AG09319 (cell line): ENCODE measurements at regions not wholly inside any gene's neighbourhood (a gene's known extent, or its start where the extent isn't known, plus 50 kb on each side); places are given as distances from the start of the nearest gene placed in this dataset.

Source experiments
- DNase-seq: peaks from one replicate; pipeline ENCODE4 v3.0.0-alpha.2; 2010; ENCODE audit warnings: low read depth; ENCODE audit errors: extremely low read depth
- TF ChIP-seq, protein P1 (sequence below): IDR thresholded peaks from 2 replicates; pipeline ENCODE4 v1.5.1; 2011; ENCODE audit warnings: low read depth, mild to moderate bottlenecking, inconsistent platforms, low read length, moderate library complexity

DNA sequence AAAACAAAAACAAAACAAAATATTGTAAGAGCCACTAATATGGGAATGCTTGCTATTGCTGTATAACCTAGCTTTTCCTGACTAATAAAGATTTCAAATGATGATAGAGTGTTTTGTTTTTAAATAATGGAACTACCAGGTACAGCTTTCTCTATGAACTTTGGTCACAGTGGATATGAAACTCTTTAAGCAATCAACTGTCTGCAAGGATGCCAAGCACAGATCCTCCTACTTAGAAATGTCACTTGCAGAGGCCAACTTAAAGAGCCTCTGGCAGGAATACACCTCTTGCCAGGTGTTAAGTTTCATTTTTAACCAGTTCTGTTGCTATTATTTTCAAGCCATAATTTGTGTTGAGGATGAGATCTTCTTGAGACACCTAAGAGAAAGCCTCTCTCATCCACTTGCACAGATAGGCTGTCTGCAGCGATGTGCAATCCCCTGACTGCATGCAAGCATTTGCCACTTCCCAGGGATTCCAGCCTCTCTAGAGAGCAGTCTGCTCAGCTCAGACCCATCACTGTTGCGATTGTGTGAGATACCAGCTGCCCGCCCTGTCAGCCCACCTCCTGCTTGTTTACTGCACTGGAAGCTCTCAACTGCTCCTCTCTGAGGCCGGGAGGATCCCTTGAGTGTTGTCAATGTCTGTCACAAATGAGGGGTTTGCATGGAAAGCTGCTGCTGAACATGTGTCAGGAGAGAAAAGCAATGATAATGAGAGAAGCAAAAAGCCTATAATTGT lies 86.1 kb upstream of the SCG2 start:
- TF ChIP-seq, protein P1, sequence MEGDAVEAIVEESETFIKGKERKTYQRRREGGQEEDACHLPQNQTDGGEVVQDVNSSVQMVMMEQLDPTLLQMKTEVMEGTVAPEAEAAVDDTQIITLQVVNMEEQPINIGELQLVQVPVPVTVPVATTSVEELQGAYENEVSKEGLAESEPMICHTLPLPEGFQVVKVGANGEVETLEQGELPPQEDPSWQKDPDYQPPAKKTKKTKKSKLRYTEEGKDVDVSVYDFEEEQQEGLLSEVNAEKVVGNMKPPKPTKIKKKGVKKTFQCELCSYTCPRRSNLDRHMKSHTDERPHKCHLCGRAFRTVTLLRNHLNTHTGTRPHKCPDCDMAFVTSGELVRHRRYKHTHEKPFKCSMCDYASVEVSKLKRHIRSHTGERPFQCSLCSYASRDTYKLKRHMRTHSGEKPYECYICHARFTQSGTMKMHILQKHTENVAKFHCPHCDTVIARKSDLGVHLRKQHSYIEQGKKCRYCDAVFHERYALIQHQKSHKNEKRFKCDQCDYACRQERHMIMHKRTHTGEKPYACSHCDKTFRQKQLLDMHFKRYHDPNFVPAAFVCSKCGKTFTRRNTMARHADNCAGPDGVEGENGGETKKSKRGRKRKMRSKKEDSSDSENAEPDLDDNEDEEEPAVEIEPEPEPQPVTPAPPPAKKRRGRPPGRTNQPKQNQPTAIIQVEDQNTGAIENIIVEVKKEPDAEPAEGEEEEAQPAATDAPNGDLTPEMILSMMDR: no peak
- DNase-seq: no peak

DNA sequence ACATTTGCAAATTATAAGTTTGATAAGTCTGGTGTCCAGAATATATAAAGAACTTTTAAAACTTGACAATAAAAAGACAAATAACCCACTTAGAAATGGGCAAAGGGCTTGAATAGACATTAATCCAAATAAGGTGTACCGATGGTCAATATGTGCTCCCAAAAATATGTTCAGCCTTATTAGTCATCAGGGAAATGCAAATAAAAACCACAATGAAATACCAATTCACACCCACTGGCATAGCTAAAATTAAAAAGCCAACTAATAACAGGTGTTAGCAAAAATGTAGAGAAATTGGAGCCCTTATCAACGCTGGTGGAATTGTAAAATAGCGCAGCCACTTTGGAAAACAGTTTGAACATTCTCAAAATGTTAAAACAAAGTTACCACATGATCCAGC lies 79.0 kb upstream of the SCG2 start:
- TF ChIP-seq, protein P1: no peak
- no peak for DNase-seq

DNA sequence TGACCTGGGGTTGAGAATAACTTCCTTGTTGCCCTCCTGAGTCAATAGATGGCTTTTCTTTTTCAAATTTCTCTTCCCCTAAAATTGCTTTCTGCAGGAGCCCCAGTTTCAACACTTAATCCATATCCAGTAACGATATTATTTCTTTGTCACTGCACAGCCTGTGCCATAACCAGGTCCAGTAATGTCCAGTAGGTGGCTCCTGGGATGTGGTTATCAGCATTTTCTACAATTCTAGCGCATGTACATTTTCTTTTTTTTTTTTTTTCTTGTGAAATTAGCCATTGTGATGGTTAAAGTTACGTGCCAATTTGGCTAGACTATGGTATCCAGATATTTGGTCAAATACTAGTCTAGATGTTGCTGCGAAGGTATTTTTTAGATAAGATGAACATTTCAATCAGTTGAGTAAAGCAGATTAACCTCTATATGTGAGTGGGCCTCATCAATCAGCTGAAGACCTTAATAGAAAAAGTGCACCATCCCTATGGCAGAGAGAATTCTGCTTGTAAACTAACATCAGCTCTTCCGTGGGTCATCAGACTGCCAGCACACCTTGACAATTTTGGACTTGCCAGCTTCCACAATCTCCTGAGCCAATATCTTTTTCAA lies 72.9 kb upstream of the SCG2 start:
- TF ChIP-seq, protein P1: peak; percentile 63
- no peak for DNase-seq

GRCh38 chr2:223669453-223670225 lies 67.5 kb upstream of the SCG2 start:
- no peak for DNase-seq
- TF ChIP-seq, protein P1: no peak

DNA sequence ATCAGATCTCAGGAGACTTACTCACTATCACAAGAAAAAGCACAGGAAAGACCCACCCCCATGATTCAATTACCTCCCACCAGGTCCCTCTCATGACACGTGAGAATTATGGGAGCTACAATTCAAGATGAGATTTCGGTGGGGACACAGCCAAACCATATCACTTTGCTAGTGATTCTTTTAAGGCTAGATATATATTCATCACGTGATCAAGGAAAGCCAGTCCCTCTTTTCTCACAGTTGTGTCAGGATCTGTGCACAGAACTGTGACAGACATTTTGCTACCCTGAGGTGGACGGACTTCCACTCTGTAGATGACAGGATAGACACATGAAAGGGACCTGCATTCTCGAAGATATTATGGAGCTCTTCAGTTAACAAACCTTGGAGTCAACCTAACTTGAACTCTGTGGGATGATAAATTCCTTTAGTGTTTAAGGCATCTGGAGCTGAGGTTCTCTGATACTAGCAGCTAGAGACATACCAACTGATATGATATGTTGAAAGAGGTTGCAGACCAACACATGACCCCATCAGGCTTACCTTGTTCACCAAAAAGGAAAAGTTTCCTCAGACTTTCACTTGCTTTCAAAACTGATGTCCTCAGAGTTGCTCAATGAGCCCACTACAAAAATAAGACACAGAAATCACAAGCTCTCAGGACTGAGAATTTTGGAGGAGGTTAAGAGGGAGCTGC lies 66.3 kb upstream of the SCG2 start:
- TF ChIP-seq, protein P1: no peak
- no peak for DNase-seq

GRCh38 chr2:223654384-223654915 lies 52.3 kb upstream of the SCG2 start:
- no peak for DNase-seq
- TF ChIP-seq, protein P1: no peak
